ENCODE measurements at regions not wholly inside any gene's neighbourhood (a gene's known extent, or its start where the extent isn't known, plus 50 kb on each side); places are given as distances from the start of the nearest gene placed in this dataset.

DNA sequence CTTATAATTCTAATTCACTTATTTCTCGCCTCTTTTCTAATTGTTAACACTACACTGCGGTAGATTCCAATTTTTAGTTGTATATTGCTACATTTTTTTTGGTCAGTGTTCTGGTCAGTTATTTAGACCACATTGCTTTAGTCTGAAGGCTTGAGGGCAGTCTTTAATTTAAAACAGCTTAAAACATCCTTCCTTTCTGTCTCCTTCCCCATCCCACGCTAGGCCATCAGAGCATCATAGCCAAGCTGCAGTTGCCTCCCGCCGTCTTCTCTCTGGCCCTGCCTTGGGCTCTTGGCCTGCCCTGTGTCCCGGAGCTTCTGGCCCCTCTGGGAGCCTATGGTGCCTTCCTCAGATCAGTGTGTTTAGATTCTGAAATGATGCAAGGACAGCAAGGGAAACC lies 52.6 kb upstream of the GLI2 start:
- no peak for TF ChIP-seq TAF1 (IDR thresholded peaks at IDR 0.05; ENCODE audit: borderline replicate concordance, insufficient read depth, low read length)
- TF ChIP-seq SIN3A (IDR thresholded peaks at IDR 0.05; ENCODE audit: borderline replicate concordance, insufficient read depth, low read length), result no peak
- no peak for TF ChIP-seq FOXP2 (optimal IDR thresholded peaks at IDR 0.05; ENCODE audit: borderline replicate concordance, extremely low read depth, extremely low read length, insufficient read depth)
- TF ChIP-seq, protein P1, sequence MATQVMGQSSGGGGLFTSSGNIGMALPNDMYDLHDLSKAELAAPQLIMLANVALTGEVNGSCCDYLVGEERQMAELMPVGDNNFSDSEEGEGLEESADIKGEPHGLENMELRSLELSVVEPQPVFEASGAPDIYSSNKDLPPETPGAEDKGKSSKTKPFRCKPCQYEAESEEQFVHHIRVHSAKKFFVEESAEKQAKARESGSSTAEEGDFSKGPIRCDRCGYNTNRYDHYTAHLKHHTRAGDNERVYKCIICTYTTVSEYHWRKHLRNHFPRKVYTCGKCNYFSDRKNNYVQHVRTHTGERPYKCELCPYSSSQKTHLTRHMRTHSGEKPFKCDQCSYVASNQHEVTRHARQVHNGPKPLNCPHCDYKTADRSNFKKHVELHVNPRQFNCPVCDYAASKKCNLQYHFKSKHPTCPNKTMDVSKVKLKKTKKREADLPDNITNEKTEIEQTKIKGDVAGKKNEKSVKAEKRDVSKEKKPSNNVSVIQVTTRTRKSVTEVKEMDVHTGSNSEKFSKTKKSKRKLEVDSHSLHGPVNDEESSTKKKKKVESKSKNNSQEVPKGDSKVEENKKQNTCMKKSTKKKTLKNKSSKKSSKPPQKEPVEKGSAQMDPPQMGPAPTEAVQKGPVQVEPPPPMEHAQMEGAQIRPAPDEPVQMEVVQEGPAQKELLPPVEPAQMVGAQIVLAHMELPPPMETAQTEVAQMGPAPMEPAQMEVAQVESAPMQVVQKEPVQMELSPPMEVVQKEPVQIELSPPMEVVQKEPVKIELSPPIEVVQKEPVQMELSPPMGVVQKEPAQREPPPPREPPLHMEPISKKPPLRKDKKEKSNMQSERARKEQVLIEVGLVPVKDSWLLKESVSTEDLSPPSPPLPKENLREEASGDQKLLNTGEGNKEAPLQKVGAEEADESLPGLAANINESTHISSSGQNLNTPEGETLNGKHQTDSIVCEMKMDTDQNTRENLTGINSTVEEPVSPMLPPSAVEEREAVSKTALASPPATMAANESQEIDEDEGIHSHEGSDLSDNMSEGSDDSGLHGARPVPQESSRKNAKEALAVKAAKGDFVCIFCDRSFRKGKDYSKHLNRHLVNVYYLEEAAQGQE (IDR thresholded peaks at IDR 0.05; ENCODE audit: insufficient read depth in 1 of 2, low read depth in 2 of 2, low read length in 2 of 2), result no peak
- no peak for TF ChIP-seq POLR2AphosphoS5 (IDR thresholded peaks at IDR 0.05; ENCODE audit: low read depth, low read length)

DNA sequence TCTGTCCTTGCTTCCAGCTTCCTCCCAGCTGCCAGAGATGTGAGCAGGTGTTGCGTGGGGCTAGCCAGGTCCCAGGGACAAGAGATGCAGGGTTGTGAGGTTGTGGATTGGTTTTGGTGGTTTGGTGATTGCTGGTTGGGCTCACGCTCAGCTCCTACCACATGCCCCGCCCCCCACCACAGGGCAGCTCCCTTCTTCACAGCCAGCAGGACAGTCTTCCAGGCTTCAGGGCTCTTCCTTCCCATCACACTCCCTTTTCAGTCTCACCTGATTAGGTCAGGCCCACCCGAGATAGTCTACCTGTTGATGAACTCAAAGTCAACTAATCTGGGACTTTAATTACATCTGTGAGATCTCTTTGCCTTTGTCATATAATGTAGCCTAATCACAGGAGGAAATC lies 52.0 kb upstream of the GLI2 start:
- no peak for TF ChIP-seq SIN3A (IDR thresholded peaks at IDR 0.05; ENCODE audit: borderline replicate concordance, insufficient read depth, low read length)
- TF ChIP-seq POLR2AphosphoS5 (IDR thresholded peaks at IDR 0.05; ENCODE audit: low read depth, low read length), result no peak
- TF ChIP-seq, protein P1 (IDR thresholded peaks at IDR 0.05; ENCODE audit: insufficient read depth in 1 of 2, low read depth in 2 of 2, low read length in 2 of 2), result no peak
- no peak for TF ChIP-seq FOXP2 (optimal IDR thresholded peaks at IDR 0.05; ENCODE audit: borderline replicate concordance, extremely low read depth, extremely low read length, insufficient read depth)
- TF ChIP-seq TAF1 (IDR thresholded peaks at IDR 0.05; ENCODE audit: borderline replicate concordance, insufficient read depth, low read length), result no peak

DNA sequence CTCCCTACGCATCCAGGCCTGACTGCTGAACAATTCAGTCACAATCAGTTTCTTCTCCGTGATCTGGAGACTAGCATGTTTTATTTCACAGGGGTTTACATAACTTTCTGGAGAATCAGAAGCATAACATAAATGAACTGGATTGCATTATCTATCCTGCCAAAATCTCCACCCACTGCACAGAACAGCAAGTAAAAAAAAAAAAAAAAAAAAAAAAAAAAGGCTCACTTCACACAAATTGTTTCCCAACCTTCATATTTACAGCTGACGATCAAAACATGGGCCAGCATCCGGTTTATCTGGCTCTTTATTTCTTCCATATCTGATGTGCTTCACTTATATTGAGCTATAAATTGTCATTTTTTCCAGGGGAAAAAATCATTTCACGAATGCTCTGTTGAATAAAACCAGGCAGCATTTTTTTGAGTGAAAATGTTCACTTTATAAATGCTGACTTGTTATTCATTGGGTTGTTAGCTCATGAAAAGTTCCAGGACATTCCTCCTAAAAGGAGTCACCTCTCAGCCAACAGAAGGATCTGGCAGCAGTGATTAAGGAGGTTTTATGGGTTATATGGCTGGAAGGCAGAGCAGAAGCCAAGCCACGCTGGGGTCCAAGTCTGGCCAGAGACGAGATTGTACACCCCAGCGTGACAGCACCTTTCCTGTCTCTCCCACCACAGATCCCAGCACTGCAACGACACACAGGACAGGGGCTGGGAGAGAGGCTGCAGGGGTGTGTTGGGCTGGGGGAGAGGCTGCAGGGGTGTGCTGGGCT lies 51.2 kb upstream of the GLI2 start:
- TF ChIP-seq FOXP2 (optimal IDR thresholded peaks at IDR 0.05; ENCODE audit: borderline replicate concordance, extremely low read depth, extremely low read length, insufficient read depth) (no peak), SIN3A (IDR thresholded peaks at IDR 0.05; ENCODE audit: borderline replicate concordance, insufficient read depth, low read length) (no peak), POLR2AphosphoS5 (IDR thresholded peaks at IDR 0.05; ENCODE audit: low read depth, low read length) (no peak), TAF1 (IDR thresholded peaks at IDR 0.05; ENCODE audit: borderline replicate concordance, insufficient read depth, low read length) (no peak)
- TF ChIP-seq, protein P1 (IDR thresholded peaks at IDR 0.05; ENCODE audit: insufficient read depth in 1 of 2, low read depth in 2 of 2, low read length in 2 of 2), result no peak

DNA sequence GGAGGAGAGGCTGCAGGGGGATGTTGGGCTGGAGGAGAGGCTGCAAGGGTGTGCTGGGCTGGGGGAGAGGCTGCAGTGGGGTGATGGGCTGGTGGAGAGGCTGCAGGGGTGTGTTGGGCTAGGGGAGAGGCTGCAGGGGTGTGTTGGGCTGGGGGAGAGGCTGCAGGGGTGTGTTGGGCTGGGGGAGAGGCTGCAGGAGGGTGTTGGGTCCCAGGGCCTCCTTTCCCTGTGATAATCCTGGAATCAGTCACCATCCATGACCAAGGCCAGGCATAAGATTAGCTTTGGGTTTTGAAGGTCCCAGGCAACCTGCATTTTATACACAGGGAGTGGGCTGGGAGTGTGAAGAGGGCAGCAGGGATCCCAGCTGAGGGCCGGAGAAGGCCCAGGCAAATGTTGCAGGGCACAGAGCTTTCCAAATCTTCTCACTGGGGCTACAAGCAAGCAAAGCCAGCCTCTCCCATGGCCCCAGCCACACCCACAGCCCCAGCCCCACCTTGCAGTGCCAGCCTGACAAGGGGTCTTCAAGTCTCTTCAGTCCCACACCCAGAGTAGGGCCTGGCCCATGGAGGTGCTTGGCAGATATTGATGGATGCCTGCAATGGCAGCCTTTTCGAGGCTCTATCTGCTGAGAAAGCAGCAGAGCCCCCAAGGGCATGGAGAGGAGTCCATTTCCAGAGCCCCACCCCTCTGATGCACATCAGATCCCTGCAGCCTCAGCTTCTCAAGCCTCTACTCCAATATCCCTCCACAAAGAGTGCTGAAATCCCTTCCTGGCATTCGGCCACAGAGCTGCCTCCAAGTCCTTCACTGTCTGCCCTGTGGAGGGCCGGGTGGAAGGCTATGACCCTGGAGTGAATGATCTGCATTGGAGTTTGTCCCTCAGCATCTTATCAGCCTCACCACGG lies 50.3 kb upstream of the GLI2 start:
- TF ChIP-seq FOXP2 (optimal IDR thresholded peaks at IDR 0.05; ENCODE audit: borderline replicate concordance, extremely low read depth, extremely low read length, insufficient read depth) (no peak), POLR2AphosphoS5 (IDR thresholded peaks at IDR 0.05; ENCODE audit: low read depth, low read length) (no peak), TAF1 (IDR thresholded peaks at IDR 0.05; ENCODE audit: borderline replicate concordance, insufficient read depth, low read length) (no peak), SIN3A (IDR thresholded peaks at IDR 0.05; ENCODE audit: borderline replicate concordance, insufficient read depth, low read length) (no peak)
- TF ChIP-seq, protein P1 (IDR thresholded peaks at IDR 0.05; ENCODE audit: insufficient read depth in 1 of 2, low read depth in 2 of 2, low read length in 2 of 2), result no peak

All from PFSK-1 (cell line).